ENCODE measurements at regions not wholly inside any gene's neighbourhood (a gene's known extent, or its start where the extent isn't known, plus 50 kb on each side); places are given as distances from the start of the nearest gene placed in this dataset.

GRCh38 chr5:3161672-3162071 is 410.2 kb upstream of the IRX2 start (continued):
- TF ChIP-seq REST (IDR thresholded peaks at IDR 0.05; ENCODE audit: low read depth, low read length) = no peak

- WGBS (ENCODE audit: low lambda C conversion rate) = under 1% methylated on average over 4 of the region's 4 CpGs
- H3K79me2 ChIP-seq (ENCODE audit: insufficient read depth) = no peaks in the 10 kb centered on the region
- H3K9me3 ChIP-seq = no peaks in the 10 kb centered on the region
- H4K20me1 ChIP-seq (ENCODE audit: insufficient read depth) = no peaks in the 10 kb centered on the region
- H3K36me3 ChIP-seq (replicated peaks in 1 of 2; ENCODE audit: control insufficient read depth in 1 of 2, insufficient read depth in 2 of 2, low read length in 1 of 2) = no peaks in the 10 kb centered on the region
- no peak overlapping the region for H2AFZ ChIP-seq (ENCODE audit: low read depth)
- H3K27me3 ChIP-seq (ENCODE audit: insufficient read depth) = no peaks in the 10 kb centered on the region; the same call in 1 of the 2 replicates
- H3K9ac ChIP-seq = no peak overlapping the region
- H3F3A ChIP-seq (replicated peaks; ENCODE audit: insufficient read depth) = no peaks in the 10 kb centered on the region
- ChIA-PET POLR2A (no interaction called here), CTCF (no interaction called here)
- no peaks in the 10 kb centered on the region for H3K9me2 ChIP-seq
- H3K4me1 ChIP-seq (ENCODE audit: control insufficient read depth in 1 of 2, insufficient read depth in 2 of 2, low read depth in 1 of 2, low read length in 1 of 2) = no peaks in the 10 kb centered on the region
- no peak overlapping the region for H3K4me3 ChIP-seq (ENCODE audit: low read depth in 2 of 2, low read length in 1 of 2)
- no peak overlapping the region for H3K4me2 ChIP-seq
- no peak for TF ChIP-seq EP300 (IDR thresholded peaks at IDR 0.05; ENCODE audit: borderline replicate concordance in 1 of 2, low read depth in 1 of 2, low read length in 1 of 2)
- H3K27ac ChIP-seq (ENCODE audit: low read depth in 2 of 2, low read length in 1 of 2) = no peak overlapping the region
- no peak for DNase-seq
Measured at GRCh38 chr5:3157214-3157613, 405.7 kb upstream of the IRX2 start.

GRCh38 chr5:3155717-3156116 is 404.2 kb upstream of the IRX2 start:
- no peaks in the 10 kb centered on the region for H3K4me1 ChIP-seq (ENCODE audit: control insufficient read depth in 1 of 2, insufficient read depth in 2 of 2, low read depth in 1 of 2, low read length in 1 of 2)
- H3K4me3 ChIP-seq (ENCODE audit: low read depth in 2 of 2, low read length in 1 of 2) = no peak overlapping the region
- no peak overlapping the region for H3K27ac ChIP-seq (ENCODE audit: low read depth in 2 of 2, low read length in 1 of 2)
- no peaks in the 10 kb centered on the region for H3F3A ChIP-seq (replicated peaks; ENCODE audit: insufficient read depth)
- no peaks in the 10 kb centered on the region; the same call in 1 of the 2 replicates for H3K27me3 ChIP-seq (ENCODE audit: insufficient read depth)
- H2AFZ ChIP-seq (ENCODE audit: low read depth) = no peak overlapping the region
- WGBS (ENCODE audit: low lambda C conversion rate) = 0% methylated on average over 4 of the region's 10 CpGs
- no peak overlapping the region for H3K4me2 ChIP-seq
- no peaks in the 10 kb centered on the region for H3K9me3 ChIP-seq
- POLR2A ChIA-PET = no interaction called here
- CTCF ChIA-PET = no interaction called here
- no peak for DNase-seq
- H3K36me3 ChIP-seq (replicated peaks in 1 of 2; ENCODE audit: control insufficient read depth in 1 of 2, insufficient read depth in 2 of 2, low read length in 1 of 2) = no peaks in the 10 kb centered on the region
- H4K20me1 ChIP-seq (ENCODE audit: insufficient read depth) = no peaks in the 10 kb centered on the region
- no peaks in the 10 kb centered on the region for H3K9me2 ChIP-seq
- H3K79me2 ChIP-seq (ENCODE audit: insufficient read depth) = no peaks in the 10 kb centered on the region
- H3K9ac ChIP-seq = no peak overlapping the region
- no peak for TF ChIP-seq NRF1 (IDR thresholded peaks at IDR 0.05; ENCODE audit: low read depth, low read length)
- no peak for TF ChIP-seq YY1 (IDR thresholded peaks at IDR 0.05; ENCODE audit: low read depth)
- no peak for TF ChIP-seq FOXM1 (IDR thresholded peaks at IDR 0.05; ENCODE audit: low read depth)
- TF ChIP-seq EP300 (IDR thresholded peaks at IDR 0.05; ENCODE audit: borderline replicate concordance in 1 of 2, low read depth in 1 of 2, low read length in 1 of 2) = no peak
- no peak for TF ChIP-seq REST (IDR thresholded peaks at IDR 0.05; ENCODE audit: low read depth, low read length)
- TF ChIP-seq NFIC (IDR thresholded peaks at IDR 0.05; ENCODE audit: borderline replicate concordance) = no peak
- TF ChIP-seq PBX3 (IDR thresholded peaks at IDR 0.05) = no peak
- TF ChIP-seq GABPA (IDR thresholded peaks at IDR 0.05; ENCODE audit: low read depth) = no peak
- TF ChIP-seq IRF3 (IDR thresholded peaks at IDR 0.05; ENCODE audit: low read depth, low read length) = no peak
- no peak for TF ChIP-seq RFX5 (IDR thresholded peaks at IDR 0.05; ENCODE audit: low read length)
- TF ChIP-seq MXI1 (IDR thresholded peaks at IDR 0.05; ENCODE audit: low read depth, low read length) = no peak
- no peak for TF ChIP-seq SMC3 (IDR thresholded peaks at IDR 0.05; ENCODE audit: low read depth, low read length)
- no peak for TF ChIP-seq FOSL2 (IDR thresholded peaks at IDR 0.05; ENCODE audit: borderline replicate concordance, low read depth)
- no peak for TF ChIP-seq ELF1 (IDR thresholded peaks at IDR 0.05)
- no peak for TF ChIP-seq TCF12 (IDR thresholded peaks at IDR 0.05)
- no peak for TF ChIP-seq FOXJ3 (CRISPR knock-in tag; IDR thresholded peaks at IDR 0.05)
